CD4-positive, alpha-beta T cell (primary cell): ENCODE measurements at regions not wholly inside any gene's neighbourhood (a gene's known extent, or its start where the extent isn't known, plus 50 kb on each side); places are given as distances from the start of the nearest gene placed in this dataset.

ENCODE experiments used
- ATAC-seq: fragments of 200-7000 bp; cut with Tn5 transposase; one replicate; pipeline ENCODE4 v1.10.0; 2022; ENCODE audit warnings: mild to moderate bottlenecking; ENCODE audit not compliant: poor library complexity
- CTCF ChIA-PET: fragments of 350-600 bp; sonication (Branson Sonifier 250); formaldehyde crosslinking; loops from one replicate; lab custom pipeline; 2021; ENCODE audit warnings: antibody characterized with exemption, inconsistent platforms; lab: Charles Lee
- POLR2A ChIA-PET: fragments of 350-600 bp; sonication (Branson Sonifier 250); formaldehyde crosslinking; loops from one replicate; lab custom pipeline; 2021; ENCODE audit warnings: antibody characterized with exemption, inconsistent platforms; lab: Charles Lee
- DNase-seq, 14 experiments: peaks; one replicate each; pipeline ENCODE4 v3.0.0-alpha.2; 2013 to 2020; ENCODE audit warnings: mixed read lengths in 2 of 14
- H3K27ac ChIP-seq, 2 donors: one replicate each; pipeline versions ENCODE4 v1.5.1 to v1.7.0; 2013; ENCODE audit warnings: low read length in 2 of 2, low read depth in 1 of 2, mild to moderate bottlenecking in 1 of 2
- H3K27me3 ChIP-seq, 2 experiments: 1 replicate in 1 of 2; 2 replicates in 1 of 2; pipeline versions ENCODE4 v1.6.1 to v1.7.0; 2013; ENCODE audit warnings: low read length in 2 of 2, control low read depth in 1 of 2, mild to moderate bottlenecking in 1 of 2, moderate library complexity in 1 of 2; ENCODE audit not compliant: insufficient read depth in 2 of 2, control insufficient read depth in 1 of 2
- H3K36me3 ChIP-seq: one replicate; pipeline ENCODE4 v1.6.1; 2013; ENCODE audit warnings: low read length, control low read depth; ENCODE audit not compliant: insufficient read depth
- H3K4me1 ChIP-seq: one replicate; pipeline ENCODE4 v1.6.1; 2013; ENCODE audit warnings: low read length, control low read depth; ENCODE audit not compliant: insufficient read depth
- H3K4me3 ChIP-seq: one replicate; pipeline ENCODE4 v1.5.1; 2013; ENCODE audit warnings: mild to moderate bottlenecking, low read length, moderate library complexity
- H3K9me3 ChIP-seq, 2 experiments: 1 replicate in 1 of 2; 2 replicates in 1 of 2; pipeline versions ENCODE4 v1.6.1 to v1.7.0; 2013; ENCODE audit warnings: low read length in 2 of 2, mild to moderate bottlenecking in 2 of 2, control low read depth in 1 of 2, moderate library complexity in 1 of 2; ENCODE audit not compliant: control insufficient read depth in 1 of 2, insufficient read depth in 1 of 2
- H3K27ac Mint-ChIP-seq: one replicate; pipeline ENCODE4 v1.8.0; 2020; ENCODE audit warnings: mixed read lengths
- H3K27me3 Mint-ChIP-seq: one replicate; pipeline ENCODE4 v1.8.0; 2021; ENCODE audit warnings: mixed read lengths
- H3K36me3 Mint-ChIP-seq: one replicate; pipeline ENCODE4 v1.8.0; 2021; ENCODE audit warnings: low read depth, mixed read lengths
- H3K4me1 Mint-ChIP-seq: one replicate; pipeline ENCODE4 v1.8.0; 2021; ENCODE audit warnings: low read depth, mixed read lengths
- H3K4me3 Mint-ChIP-seq: one replicate; pipeline ENCODE4 v1.8.0; 2020; ENCODE audit warnings: mild to moderate bottlenecking, mixed read lengths
- H3K9me3 Mint-ChIP-seq: one replicate; pipeline ENCODE4 v1.8.0; 2020; ENCODE audit warnings: mixed read lengths
- CTCF ChIP-seq: fragments of 200-600 bp; IDR thresholded peaks from one replicate; pipeline ENCODE4 v1.8.0; 2022; ENCODE audit warnings: antibody characterized with exemption, mild to moderate bottlenecking
- intact Hi-C, 2 experiments: fragments of 100-400 bp; cut with DNase I in 1 of 2; cut with micrococcal nuclease in 1 of 2; formaldehyde crosslinking; loops; one replicate each; pipeline versions ENCODE4 v1.15.1 to v1.9.0; 2023 to 2025; cut with DNase I, micrococcal nuclease

GRCh38 chr19:30704771-30705330, 332.7 kb downstream of the ZNF536 start:
- Mint-ChIP-seq H3K36me3 (no peaks in the 10 kb centered on the region), H3K27ac (no peak overlapping the region), H3K27me3 (peaks cover 41% of the 10 kb centered on the region), H3K9me3 (no peaks in the 10 kb centered on the region), H3K4me1 (no peaks in the 10 kb centered on the region), H3K4me3 (no peak overlapping the region)
- intact Hi-C loops: no loop called here
- H3K27ac ChIP-seq: no peak overlapping the region
- peaks cover 0 to 4% of the 10 kb centered on the region in 2 experiments for H3K27me3 ChIP-seq
- H3K36me3 ChIP-seq: no peaks in the 10 kb centered on the region
- POLR2A ChIA-PET: no interaction called here
- no peak for ATAC-seq
- no peak for DNase-seq
- CTCF ChIA-PET: no interaction called here
- H3K4me3 ChIP-seq: no peak overlapping the region
- no peak for TF ChIP-seq CTCF
- no peaks in the 10 kb centered on the region for H3K4me1 ChIP-seq
- H3K9me3 ChIP-seq: no peaks in the 10 kb centered on the region

- no peaks in the 10 kb centered on the region for H3K4me1 ChIP-seq
- Mint-ChIP-seq H3K36me3 (no peaks in the 10 kb centered on the region), H3K9me3 (no peaks in the 10 kb centered on the region), H3K27me3 (peaks cover 35% of the 10 kb centered on the region), H3K27ac (no peak overlapping the region), H3K4me1 (no peaks in the 10 kb centered on the region), H3K4me3 (no peak overlapping the region)
- no peak overlapping the region for H3K27ac ChIP-seq
- no peaks in the 10 kb centered on the region for H3K36me3 ChIP-seq
- DNase-seq (no peak), ATAC-seq (no peak)
- no peaks in the 10 kb centered on the region for H3K27me3 ChIP-seq
- CTCF ChIA-PET: no interaction called here
- TF ChIP-seq CTCF: no peak
- H3K9me3 ChIP-seq: no peaks in the 10 kb centered on the region
- POLR2A ChIA-PET: no interaction called here
- H3K4me3 ChIP-seq: no peak overlapping the region
- intact Hi-C loops: no loop called here
Observed at GRCh38 chr19:30703645-30704044, 331.5 kb downstream of the ZNF536 start.

- TF ChIP-seq CTCF: no peak
- Histone ChIP-seq H3K27me3 (no peaks in the 10 kb centered on the region), H3K4me1 (no peaks in the 10 kb centered on the region), H3K27ac (no peak overlapping the region), H3K36me3 (no peaks in the 10 kb centered on the region), H3K9me3 (no peaks in the 10 kb centered on the region), H3K4me3 (no peak overlapping the region)
- H3K4me3 Mint-ChIP-seq: no peak overlapping the region
- ATAC-seq: no peak
- intact Hi-C loops: no loop called here
- ChIA-PET CTCF (no interaction called here), POLR2A (no interaction called here)
- DNase-seq: no peak
- no peaks in the 10 kb centered on the region for H3K36me3 Mint-ChIP-seq
- no peaks in the 10 kb centered on the region for H3K4me1 Mint-ChIP-seq
- no peaks in the 10 kb centered on the region for H3K9me3 Mint-ChIP-seq
- H3K27me3 Mint-ChIP-seq: peaks cover 37% of the 10 kb centered on the region
- no peak overlapping the region for H3K27ac Mint-ChIP-seq
Observed at GRCh38 chr19:30701178-30701577, 329.0 kb downstream of the ZNF536 start.
